MM.1S (cell line): ENCODE measurements at regions not wholly inside any gene's neighbourhood (a gene's known extent, or its start where the extent isn't known, plus 50 kb on each side); places are given as distances from the start of the nearest gene placed in this dataset.

Experiments
- EZH2 ChIP-seq: fragments of 300-600 bp; sonication (generic); optimal IDR thresholded peaks from 2 replicates; pipeline ENCODE3; 2017; ENCODE audit warnings: low read depth, mild to moderate bottlenecking, antibody characterized with exemption, low read length, mixed read lengths
- TF ChIP-seq, protein P1 (sequence below): fragments of 300-600 bp; sonication (generic); IDR thresholded peaks from 2 replicates; pipeline ENCODE4 v1.5.1; 2016; ENCODE audit warnings: antibody characterized with exemption, low read length, mixed read lengths

DNA sequence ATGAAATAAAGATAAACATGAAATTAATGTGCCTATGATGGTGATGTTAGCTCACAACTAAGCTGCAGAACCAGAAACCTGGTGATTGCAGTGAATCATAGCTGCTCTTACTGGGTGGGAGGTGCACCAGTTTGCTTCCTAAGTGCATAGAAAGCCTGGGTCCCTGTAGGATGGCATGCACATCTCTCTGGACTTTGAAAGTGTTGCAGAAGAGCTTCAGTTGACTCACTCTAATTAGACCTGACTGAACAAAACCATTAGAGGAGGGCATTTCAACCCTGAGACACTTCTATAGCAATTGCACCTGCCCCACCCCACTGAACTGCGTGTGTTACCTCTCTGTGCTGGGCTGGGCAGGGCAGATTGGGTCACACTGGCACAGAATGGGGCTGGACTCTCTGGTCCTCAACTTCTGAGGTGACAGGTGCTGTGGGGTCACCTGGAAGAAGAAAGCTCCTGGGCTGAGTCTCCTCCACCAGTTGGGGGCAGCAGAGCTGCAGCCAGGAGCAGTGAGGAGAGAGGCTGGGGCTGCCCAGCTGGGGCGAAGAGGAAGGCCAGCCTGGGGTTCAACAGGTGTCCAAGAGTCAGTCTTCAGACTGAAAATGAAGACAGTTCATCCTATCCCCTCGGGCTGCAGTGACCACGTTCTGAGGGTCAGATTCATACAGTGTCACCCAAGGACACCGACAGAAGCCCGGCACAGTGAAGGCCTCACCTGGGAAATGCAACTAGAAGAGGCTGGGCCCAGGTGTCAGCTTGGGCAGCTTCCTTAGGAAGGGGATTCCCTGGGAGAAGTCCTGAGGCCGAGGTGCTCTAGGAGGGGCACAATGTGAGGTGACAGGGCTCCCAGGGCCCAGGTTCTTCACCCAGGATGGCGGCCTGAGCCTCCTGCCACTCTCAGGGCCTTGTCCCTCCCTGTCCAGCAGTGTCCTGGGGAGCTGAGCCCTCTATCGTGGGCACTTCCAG is 58.1 kb downstream of the GGTLC2 start:
- TF ChIP-seq, protein P1, sequence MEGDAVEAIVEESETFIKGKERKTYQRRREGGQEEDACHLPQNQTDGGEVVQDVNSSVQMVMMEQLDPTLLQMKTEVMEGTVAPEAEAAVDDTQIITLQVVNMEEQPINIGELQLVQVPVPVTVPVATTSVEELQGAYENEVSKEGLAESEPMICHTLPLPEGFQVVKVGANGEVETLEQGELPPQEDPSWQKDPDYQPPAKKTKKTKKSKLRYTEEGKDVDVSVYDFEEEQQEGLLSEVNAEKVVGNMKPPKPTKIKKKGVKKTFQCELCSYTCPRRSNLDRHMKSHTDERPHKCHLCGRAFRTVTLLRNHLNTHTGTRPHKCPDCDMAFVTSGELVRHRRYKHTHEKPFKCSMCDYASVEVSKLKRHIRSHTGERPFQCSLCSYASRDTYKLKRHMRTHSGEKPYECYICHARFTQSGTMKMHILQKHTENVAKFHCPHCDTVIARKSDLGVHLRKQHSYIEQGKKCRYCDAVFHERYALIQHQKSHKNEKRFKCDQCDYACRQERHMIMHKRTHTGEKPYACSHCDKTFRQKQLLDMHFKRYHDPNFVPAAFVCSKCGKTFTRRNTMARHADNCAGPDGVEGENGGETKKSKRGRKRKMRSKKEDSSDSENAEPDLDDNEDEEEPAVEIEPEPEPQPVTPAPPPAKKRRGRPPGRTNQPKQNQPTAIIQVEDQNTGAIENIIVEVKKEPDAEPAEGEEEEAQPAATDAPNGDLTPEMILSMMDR = peak; percentile 57
- TF ChIP-seq EZH2 = no peak
